ENCODE measurements at regions not wholly inside any gene's neighbourhood (a gene's known extent, or its start where the extent isn't known, plus 50 kb on each side); places are given as distances from the start of the nearest gene placed in this dataset.

GRCh38 chr5:103657301-103657700 lies 94.7 kb upstream of the NUDT12 start:
- in situ Hi-C loops (cut with HindIII; ENCODE audit: low sequenced_read_pairs), result no loop called here
- no peak for DNase-seq (ENCODE audit: low spot score)

GRCh38 chr5:103648086-103648485 lies 85.5 kb upstream of the NUDT12 start:
- in situ Hi-C loops (cut with HindIII; ENCODE audit: low sequenced_read_pairs), result no loop called here

GRCh38 chr5:103646698-103647614 lies 84.4 kb upstream of the NUDT12 start:
- no peak for DNase-seq (ENCODE audit: low spot score)
- in situ Hi-C loops (cut with HindIII; ENCODE audit: low sequenced_read_pairs), result no loop called here

More at GRCh38 chr5:103648086-103648485, 85.5 kb upstream of the NUDT12 start:
- DNase-seq (ENCODE audit: low spot score), result no peak

- in situ Hi-C loops (cut with HindIII; ENCODE audit: low sequenced_read_pairs), result no loop called here
- DNase-seq (ENCODE audit: low spot score), result no peak
Measured at GRCh38 chr5:103645816-103646215, 83.2 kb upstream of the NUDT12 start.

- in situ Hi-C loops (cut with HindIII; ENCODE audit: low sequenced_read_pairs), result no loop called here
- DNase-seq (ENCODE audit: low spot score), result no peak
Measured at GRCh38 chr5:103638979-103639378, 76.4 kb upstream of the NUDT12 start.

GRCh38 chr5:103624675-103625074 lies 62.1 kb upstream of the NUDT12 start:
- in situ Hi-C loops (cut with HindIII; ENCODE audit: low sequenced_read_pairs), result no loop called here
- DNase-seq (ENCODE audit: low spot score), result no peak

GRCh38 chr5:103624035-103624480 lies 61.5 kb upstream of the NUDT12 start:
- in situ Hi-C loops (cut with HindIII; ENCODE audit: low sequenced_read_pairs), result no loop called here
- no peak for DNase-seq (ENCODE audit: low spot score)

- in situ Hi-C loops (cut with HindIII; ENCODE audit: low sequenced_read_pairs), result no loop called here
- DNase-seq (ENCODE audit: low spot score), result no peak
Measured at GRCh38 chr5:103623425-103623824, 60.8 kb upstream of the NUDT12 start.

- DNase-seq (ENCODE audit: low spot score), result no peak
- in situ Hi-C loops (cut with HindIII; ENCODE audit: low sequenced_read_pairs), result no loop called here
Measured at GRCh38 chr5:103621548-103621930, 59.0 kb upstream of the NUDT12 start.

GRCh38 chr5:103620851-103621547 lies 58.4 kb upstream of the NUDT12 start:
- in situ Hi-C loops (cut with HindIII; ENCODE audit: low sequenced_read_pairs), result no loop called here
- DNase-seq (ENCODE audit: low spot score), result no peak

- DNase-seq (ENCODE audit: low spot score), result no peak
- in situ Hi-C loops (cut with HindIII; ENCODE audit: low sequenced_read_pairs), result no loop called here
Measured at GRCh38 chr5:103617913-103618312, 55.3 kb upstream of the NUDT12 start.

GRCh38 chr5:103617090-103617489 lies 54.5 kb upstream of the NUDT12 start:
- DNase-seq (ENCODE audit: low spot score), result no peak
- in situ Hi-C loops (cut with HindIII; ENCODE audit: low sequenced_read_pairs), result no loop called here

- in situ Hi-C loops (cut with HindIII; ENCODE audit: low sequenced_read_pairs), result no loop called here
- DNase-seq (ENCODE audit: low spot score), result no peak
Measured at GRCh38 chr5:103612545-103612944, 50.0 kb upstream of the NUDT12 start.
